Hippocampal formation (tissue), 2 donors: ENCODE measurements at regions not wholly inside any gene's neighbourhood (a gene's known extent, or its start where the extent isn't known, plus 50 kb on each side); places are given as distances from the start of the nearest gene placed in this dataset.

Experiments
- DNase-seq, 2 donors: peaks; one replicate each; lab custom pipeline; 2025; lab: John Stamatoyannopoulos, UW

GRCh38 chr3:86731501-86731901 is 259.4 kb downstream of the VGLL3 start:
- no peak for DNase-seq

GRCh38 chr3:86723433-86723832 is 267.5 kb downstream of the VGLL3 start:
- DNase-seq, result no peak

DNA sequence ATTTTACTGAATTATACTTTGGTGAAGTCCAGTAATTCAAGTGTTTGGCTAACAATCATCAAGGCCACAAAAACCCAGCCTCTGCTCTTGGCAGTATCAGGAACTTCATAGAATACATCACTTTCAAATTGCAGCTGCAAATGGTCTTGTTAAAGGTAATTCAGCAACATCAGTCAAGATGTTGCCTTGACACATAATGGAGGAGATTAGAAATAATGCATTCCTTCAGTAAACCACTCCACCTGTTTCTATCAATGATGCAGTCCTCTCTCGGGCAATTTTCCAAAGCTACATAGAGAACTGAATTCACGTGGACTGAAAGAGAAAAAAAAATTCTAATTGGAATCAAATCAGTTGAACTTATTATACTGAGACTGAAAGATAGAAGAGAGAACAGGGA is 279.3 kb downstream of the VGLL3 start:
- no peak for DNase-seq

GRCh38 chr3:86708893-86709292 is 282.1 kb downstream of the VGLL3 start:
- DNase-seq, result no peak

DNA sequence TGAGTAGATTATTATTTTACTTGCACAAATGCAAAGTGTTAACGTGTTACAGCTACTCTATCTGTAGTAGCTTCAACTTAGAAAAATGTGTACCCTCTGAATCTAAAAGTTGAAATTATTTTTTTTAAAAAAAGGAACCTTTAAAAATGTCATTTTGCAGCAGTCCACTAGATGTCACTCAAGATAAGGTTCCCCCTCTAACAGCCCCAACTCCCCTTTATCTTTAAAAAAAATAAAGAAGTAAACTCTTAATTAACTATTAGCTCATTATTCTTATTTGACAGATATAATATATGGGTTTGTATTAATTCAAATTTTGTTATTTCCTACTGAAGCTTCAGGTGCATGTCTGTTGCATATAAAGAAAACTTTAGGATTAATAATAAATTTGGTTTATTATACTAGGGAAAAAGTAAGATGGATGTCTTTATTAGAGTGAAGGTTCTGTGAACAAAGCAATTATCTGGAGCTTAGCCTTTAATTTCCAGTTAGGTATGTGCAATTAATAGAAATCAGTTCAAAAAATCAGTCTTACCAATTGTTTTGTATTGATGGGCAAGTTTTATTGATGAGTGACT is 288.5 kb downstream of the VGLL3 start:
- no peak for DNase-seq

- DNase-seq, result no peak
These were observed 295.2 kb downstream of the VGLL3 start for GRCh38 chr3:86695752-86696151.

DNA sequence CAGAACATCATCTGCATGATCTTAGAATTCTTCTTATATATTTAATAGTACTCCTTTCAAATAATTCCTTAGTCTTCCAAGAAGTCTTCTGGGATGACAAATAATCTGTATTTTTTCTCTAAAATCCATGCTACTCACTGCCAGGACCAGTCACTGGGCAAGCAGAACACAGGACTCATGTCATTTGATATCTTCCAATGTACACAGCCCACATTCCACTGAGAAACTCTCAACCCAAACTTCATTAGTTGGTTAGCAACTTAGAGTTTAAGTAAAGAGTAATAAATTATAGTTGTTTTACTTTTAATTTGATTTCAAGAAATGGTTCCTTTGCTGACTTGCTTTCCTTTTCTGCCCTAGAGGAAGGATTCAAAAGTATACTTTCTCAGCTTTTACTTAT is 317.0 kb downstream of the VGLL3 start:
- no peak for DNase-seq

DNA sequence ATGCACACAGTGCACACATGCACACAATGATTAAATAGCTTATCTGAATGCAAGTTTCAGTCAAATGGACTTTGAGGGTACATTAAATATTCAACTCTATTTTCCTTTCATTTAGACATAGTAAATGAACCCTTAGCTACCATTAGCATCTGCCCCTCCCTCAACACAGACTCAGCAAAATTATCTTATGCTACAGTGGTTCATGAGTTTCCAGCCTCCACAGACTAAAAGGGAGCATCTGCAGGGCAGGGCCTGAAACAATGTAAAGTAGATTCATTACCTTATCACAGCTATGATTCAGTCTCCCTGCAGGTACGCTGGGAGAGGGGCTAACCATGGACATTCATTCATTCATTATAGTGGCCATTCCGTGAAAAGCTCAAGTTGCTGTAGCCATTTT is 329.1 kb downstream of the VGLL3 start:
- DNase-seq, result no peak

DNA sequence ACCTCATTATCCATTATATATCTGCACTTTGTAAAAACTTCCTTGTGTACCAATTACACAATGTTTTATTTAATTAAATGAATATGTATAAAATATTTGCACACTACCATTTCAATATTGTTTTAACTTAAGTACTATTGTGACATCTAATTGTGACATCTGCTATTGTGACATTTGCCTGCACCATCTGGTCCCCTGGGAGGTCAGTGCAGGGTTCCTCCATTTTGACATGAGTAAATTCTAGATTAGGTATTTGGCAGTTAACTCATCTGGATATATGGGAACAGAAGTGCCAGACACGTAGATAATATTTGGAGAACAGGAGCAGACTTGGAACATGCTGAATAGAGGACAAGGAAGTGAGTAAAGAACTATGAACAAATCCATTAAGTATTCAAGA is 332.1 kb downstream of the VGLL3 start:
- DNase-seq, result no peak

- DNase-seq, result no peak
These were observed 336.0 kb downstream of the VGLL3 start for GRCh38 chr3:86654806-86655460.

- no peak for DNase-seq
These were observed 337.2 kb downstream of the VGLL3 start for GRCh38 chr3:86653661-86654205.

GRCh38 chr3:86648087-86648486 is 342.9 kb downstream of the VGLL3 start:
- DNase-seq, result no peak

DNA sequence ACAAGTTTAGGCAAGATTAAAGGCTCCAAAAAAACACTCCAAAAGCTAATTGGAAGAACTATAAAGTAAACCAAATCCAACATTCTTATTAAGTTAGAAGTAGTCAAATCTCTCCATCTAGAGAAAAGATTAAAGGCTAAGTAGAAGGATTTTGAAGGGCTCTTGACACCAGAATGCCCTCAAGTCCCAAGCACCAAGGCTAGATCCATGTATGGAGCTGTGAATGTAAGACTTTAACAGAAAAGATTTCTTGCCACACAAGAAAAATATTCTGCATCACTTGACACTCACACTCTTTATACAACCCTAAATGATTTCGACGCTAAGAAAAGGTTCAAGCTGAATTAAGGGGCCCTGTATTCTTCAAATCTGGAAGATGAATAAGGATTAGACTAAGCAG is 345.2 kb downstream of the VGLL3 start:
- no peak for DNase-seq

DNA sequence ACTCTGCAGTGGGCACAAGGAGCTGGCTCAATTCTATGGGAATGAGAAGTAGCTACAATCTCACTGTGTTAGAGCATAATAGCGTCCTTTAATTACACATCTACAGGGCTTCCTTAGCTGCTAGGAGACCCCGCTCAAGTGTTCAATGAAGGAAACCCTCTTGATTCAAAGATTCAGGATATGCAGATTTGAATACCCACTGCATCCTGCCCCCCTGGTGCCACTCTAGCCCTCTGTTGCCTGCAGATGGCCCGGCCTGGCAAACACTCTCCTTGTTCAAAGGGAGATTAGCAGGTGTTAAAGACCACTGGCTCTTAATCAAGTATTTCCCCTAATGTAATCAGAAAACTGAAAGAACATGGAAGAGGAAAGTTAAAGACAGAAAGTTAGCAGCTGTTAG is 356.6 kb downstream of the VGLL3 start:
- DNase-seq, result no peak

DNA sequence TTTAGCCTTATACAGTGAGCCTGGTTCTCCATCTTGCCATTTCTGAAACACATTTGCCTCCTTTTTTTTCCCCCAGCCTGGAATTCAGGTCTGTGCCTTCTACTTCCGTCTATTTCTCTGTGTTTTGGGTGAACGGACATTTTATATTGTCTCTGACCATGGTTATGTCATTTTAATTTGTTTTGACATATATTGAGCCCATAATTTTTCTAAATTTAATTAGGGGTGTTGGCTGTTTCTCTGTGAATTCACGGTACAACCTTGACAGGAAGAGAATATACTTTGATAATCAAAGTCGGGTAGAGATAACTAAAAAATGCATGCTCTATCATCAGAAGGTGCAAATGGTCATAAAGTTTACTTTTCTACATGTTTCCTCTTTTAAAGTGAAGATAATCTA is 361.4 kb downstream of the VGLL3 start:
- DNase-seq, result no peak

DNA sequence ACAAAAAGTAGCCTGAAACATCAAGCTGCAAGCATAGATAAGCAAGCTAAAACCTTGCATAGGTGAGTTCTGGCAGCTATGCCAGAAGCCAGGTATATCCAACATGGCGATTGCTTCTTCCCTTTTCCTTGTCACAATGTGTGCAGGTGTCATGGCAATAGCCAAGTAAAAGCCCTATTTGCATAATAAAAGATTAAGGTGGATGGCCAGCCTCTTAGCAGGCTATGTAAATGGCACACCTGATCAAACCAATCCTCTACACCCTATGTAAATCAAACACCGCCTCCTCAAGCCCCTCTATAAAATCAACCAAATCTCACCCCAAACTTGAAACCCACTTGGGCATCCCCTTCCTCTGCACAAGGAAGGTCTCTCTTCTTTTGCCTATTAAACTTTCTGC is 366.8 kb downstream of the VGLL3 start:
- DNase-seq, result no peak

DNA sequence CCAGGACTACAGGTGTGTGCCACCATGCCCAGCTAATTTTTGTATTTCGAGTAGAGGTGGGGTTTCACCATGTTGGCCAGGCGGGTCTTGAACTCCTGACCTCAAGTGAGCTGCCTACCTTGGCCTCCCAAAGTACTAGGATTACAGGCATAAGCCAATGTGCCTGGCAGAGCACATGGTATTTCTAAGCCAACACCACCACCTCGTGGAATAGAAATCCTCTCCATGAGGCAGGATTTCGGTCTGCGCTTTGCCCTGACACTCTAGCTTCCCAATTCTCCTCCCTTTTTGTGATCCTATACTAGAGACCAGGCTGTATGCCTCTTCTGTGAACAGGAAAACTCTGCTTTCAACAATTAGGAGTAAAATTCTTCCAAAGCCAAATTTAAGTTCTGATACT is 372.2 kb downstream of the VGLL3 start:
- DNase-seq, result no peak

GRCh38 chr3:86605166-86605565 is 385.8 kb downstream of the VGLL3 start:
- no peak for DNase-seq

DNA sequence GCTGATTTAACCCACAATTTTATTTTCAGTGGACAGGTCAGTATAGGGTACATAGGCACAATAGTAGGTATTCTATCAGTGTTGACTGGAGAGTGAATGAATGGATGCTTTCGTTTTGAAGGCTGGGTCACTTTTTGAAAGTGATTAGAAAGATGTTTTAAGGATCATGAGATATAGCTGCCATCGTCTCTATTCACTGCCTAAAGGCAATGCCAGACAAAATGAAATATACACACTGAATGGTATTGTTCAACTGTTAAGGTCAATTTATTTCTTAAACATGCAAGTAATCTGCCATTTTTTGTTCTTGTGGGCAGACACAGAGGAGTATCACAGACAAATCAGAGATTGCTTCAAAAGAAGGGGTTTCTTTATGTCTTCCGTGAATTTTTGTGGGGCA is 395.3 kb downstream of the VGLL3 start:
- DNase-seq, result no peak

DNA sequence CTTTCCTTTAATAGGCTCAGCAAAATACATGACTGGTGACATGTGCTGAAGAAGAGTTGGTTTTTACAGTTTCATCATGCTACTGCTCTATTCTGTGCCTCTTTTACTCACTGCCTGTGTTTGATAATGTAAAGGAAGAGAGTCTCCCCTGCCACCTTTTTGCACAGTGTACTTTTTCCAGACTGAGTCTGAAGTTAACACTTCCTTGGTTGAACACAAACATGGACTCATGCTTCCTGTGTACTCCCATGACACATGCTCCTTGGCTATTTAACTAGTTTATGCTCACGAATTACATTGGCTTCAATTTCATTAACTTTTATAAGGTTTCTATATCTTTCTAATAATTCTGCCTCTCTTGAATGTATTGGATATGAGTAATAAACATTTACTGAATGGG is 396.1 kb downstream of the VGLL3 start:
- no peak for DNase-seq

- DNase-seq, result no peak
These were observed 412.9 kb downstream of the VGLL3 start for GRCh38 chr3:86578071-86578470.

DNA sequence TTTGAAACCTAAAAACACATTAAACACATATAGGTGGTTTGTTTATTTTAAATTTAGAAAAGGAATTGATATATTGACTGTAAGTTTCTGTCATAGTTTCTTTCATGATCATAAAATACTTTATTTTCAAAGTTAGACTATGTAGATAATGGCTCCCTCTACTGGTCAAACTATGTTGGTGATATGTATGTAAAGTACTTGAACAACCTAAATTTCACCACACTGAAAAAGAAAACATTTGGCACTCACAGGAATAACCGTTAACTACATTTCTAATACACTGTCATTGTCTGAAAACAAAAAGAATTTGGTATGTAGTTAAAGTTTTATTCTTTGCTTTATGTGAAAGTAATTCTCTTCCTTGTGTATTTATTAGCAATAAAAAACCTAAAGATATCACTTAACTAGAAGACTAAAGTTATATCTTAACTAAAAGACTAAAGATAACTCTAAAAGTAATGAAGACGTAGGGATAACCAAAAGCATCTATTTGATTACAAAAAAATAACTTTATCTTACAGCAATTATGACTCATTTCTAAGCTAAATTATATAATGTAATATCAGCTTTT is 427.5 kb downstream of the VGLL3 start:
- DNase-seq, result peak in 1 of 2 donors; percentile 51

DNA sequence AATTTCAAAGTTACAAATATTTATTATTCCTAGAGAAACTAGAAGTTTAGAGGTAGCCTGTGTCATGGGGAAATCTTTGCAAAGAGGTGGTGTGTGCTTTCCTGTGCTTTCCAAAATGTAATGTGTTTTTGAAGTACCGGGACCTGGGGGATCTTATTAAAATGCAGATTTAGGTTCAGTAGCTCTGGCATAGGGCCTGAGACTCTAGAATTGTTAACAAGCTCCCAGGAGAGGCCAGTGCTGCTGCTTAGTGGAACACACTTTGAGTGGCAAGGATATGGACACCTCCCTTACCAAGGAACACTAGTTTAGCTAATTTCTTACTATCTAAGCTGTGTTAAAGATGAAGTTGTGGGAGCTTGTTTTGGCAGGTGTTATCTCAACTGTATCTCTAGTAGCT is 428.9 kb downstream of the VGLL3 start:
- DNase-seq, result no peak

- no peak for DNase-seq
These were observed 429.7 kb downstream of the VGLL3 start for GRCh38 chr3:86561215-86561614.
